AG09309 (cell line): ENCODE measurements at regions not wholly inside any gene's neighbourhood (a gene's known extent, or its start where the extent isn't known, plus 50 kb on each side); places are given as distances from the start of the nearest gene placed in this dataset.

Source experiments
- DNase-seq: peaks from one replicate; pipeline ENCODE4 v3.0.0-alpha.2; 2010; ENCODE audit warnings: low read depth
- H3K4me3 ChIP-seq: 2 replicates; pipeline ENCODE4 v1.5.1; 2011; ENCODE audit warnings: mild to moderate bottlenecking, low read depth, low read length, moderate library complexity; ENCODE audit not compliant: control insufficient read depth
- CTCF ChIP-seq: IDR thresholded peaks from 2 replicates; pipeline ENCODE4 v1.5.1; 2011; ENCODE audit warnings: mild to moderate bottlenecking, low read depth, low read length, inconsistent platforms; ENCODE audit not compliant: insufficient read depth, control insufficient read depth; ENCODE audit errors: missing control alignments

DNA sequence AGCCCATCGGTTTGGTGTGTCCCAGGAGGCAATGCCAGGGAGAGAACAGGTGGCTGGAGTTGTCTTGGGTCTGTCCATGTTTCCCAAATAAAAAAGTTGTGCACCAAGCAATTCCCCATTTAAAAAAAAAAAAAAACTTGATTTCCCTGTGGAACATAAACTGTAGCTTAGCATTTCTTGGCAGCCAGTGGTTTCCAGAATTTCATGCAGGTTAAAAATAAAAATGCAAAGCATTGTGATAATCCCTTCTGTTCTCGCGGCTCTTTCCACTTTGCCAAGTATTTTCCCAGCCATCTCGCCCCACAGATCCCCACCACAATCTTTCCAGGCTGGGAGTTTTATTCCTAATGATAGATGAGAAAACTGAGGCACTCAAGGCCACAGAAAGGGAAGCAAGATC lies 51.4 kb upstream of the MSX1 start:
- no peak for DNase-seq
- TF ChIP-seq CTCF = no peak
- no peak overlapping the region for H3K4me3 ChIP-seq

DNA sequence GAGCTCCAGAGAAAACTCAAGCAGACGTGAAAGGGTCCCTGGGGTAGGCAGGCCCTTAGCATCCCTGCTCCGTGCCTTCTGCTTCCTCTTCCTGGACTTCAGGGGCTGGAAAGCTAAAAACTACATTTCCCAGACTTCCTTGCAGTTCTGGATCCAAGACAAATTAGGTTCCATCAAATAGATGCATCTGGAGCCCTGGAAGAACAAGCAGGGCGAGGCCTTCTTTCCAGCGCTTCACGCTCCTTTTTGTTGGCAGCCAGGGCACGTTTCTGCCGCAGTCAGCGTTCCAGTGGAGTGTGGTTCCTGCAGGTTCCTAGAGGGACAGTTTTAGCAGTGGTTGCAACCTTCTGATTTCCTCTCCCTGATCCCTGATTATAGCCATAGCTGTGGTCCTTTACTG lies 53.6 kb upstream of the MSX1 start:
- TF ChIP-seq CTCF = no peak
- no peak for DNase-seq
- no peak overlapping the region for H3K4me3 ChIP-seq

GRCh38 chr4:4803912-4804296 lies 55.6 kb upstream of the MSX1 start:
- H3K4me3 ChIP-seq = no peak overlapping the region
- no peak for DNase-seq
- TF ChIP-seq CTCF = no peak

- DNase-seq = no peak
- no peak overlapping the region for H3K4me3 ChIP-seq
- TF ChIP-seq CTCF = no peak
Observed at GRCh38 chr4:4803216-4803911, 56.1 kb upstream of the MSX1 start.

- DNase-seq = peak; percentile 28
- H3K4me3 ChIP-seq = no peak overlapping the region
- no peak for TF ChIP-seq CTCF
Observed at GRCh38 chr4:4800646-4801408, 58.6 kb upstream of the MSX1 start.

DNA sequence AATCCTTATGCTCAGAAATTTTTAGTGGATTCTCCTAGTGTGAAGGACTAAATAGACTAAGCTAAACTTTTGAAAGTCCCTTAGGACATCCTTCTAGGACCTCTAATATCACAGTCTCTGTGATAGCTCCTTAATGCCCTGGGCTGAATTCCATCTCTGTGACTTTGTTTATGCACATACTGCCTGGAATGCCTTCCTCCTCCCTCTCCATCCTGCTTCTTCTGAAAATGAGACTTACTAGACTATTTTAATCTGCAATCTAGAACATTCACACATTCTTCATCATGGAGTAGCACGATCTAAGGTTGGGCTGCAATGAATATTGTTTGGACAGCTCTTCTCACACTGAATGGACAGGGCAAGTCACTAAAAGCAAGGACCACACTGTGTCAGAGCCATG lies 65.0 kb upstream of the MSX1 start:
- no peak for TF ChIP-seq CTCF
- H3K4me3 ChIP-seq = no peak overlapping the region
- DNase-seq = no peak
